Erythroblast (primary cell): ENCODE measurements at regions not wholly inside any gene's neighbourhood (a gene's known extent, or its start where the extent isn't known, plus 50 kb on each side); places are given as distances from the start of the nearest gene placed in this dataset.

ENCODE experiments used
- GATA1 ChIP-seq: IDR thresholded peaks from 2 replicates; pipeline ENCODE4 v1.6.1; 2011; ENCODE audit warnings: low read depth, mild to moderate bottlenecking, control low read depth, low read length, moderate library complexity
- POLR2A ChIP-seq: IDR thresholded peaks from 2 replicates; pipeline ENCODE4 v1.6.1; 2011; ENCODE audit warnings: mild to moderate bottlenecking, low read length

DNA sequence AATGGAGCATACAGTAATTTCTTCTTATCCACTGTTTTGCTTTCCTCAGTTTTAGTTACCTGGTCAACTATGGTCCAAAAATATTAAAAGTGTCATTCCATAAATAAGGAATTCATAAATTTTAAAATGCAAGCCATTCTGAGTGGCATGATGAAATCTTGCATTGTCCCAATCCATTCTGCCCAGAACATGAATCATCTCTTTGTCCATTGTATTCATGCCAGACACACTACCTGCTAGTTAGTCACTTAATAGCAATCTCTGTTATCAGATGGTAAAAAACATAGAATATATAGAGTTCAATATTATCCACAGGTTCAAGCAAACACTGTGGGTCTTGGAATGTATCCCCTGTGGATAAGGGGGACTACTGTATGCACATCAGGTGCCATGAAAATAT, 872.2 kb upstream of the NXPH2 start:
- TF ChIP-seq POLR2A (no peak), GATA1 (no peak)
